ENCODE measurements at regions not wholly inside any gene's neighbourhood (a gene's known extent, or its start where the extent isn't known, plus 50 kb on each side); places are given as distances from the start of the nearest gene placed in this dataset.

DNA sequence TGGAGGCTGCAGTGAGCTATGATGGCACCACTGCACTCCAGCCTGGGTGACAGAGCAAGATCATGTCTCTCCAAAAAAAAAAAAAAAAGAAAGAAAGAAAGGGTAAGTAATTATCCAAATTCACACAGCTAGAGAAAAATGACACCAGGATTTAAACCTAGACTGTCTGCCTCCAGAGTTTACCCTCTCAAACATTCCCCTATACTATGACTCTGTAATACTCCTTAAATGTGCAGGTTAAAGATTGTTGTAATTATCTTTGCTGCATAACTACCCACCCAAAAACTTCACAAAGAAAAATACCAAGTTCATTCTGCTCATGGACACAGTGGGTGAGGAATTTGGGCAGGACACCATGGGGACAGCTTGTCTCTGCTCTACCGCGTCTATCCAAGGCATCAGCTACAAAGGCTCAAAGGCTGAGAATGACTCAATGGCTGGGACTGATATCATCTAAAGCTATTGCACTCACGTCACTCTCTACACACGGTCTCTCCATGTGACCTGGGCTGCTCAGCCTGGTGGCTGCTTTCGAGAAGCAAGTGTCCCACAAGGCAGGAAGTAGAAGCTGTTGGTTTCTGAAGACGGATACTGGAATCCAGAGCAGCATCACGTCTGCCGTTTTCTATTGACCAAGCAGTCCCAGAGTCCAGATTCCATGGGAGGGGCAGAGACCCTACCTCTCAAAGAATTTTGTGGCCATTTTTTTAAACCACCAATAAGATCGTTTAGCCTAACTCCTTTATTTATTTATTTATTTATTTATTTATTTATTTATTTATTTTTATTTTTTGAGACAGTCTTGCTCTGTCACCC is 185.7 kb upstream of the AUTS2 start:
- H3K36me3 ChIP-seq, result no peaks in the 10 kb centered on the region
- TF ChIP-seq, protein P1, sequence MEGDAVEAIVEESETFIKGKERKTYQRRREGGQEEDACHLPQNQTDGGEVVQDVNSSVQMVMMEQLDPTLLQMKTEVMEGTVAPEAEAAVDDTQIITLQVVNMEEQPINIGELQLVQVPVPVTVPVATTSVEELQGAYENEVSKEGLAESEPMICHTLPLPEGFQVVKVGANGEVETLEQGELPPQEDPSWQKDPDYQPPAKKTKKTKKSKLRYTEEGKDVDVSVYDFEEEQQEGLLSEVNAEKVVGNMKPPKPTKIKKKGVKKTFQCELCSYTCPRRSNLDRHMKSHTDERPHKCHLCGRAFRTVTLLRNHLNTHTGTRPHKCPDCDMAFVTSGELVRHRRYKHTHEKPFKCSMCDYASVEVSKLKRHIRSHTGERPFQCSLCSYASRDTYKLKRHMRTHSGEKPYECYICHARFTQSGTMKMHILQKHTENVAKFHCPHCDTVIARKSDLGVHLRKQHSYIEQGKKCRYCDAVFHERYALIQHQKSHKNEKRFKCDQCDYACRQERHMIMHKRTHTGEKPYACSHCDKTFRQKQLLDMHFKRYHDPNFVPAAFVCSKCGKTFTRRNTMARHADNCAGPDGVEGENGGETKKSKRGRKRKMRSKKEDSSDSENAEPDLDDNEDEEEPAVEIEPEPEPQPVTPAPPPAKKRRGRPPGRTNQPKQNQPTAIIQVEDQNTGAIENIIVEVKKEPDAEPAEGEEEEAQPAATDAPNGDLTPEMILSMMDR (IDR thresholded peaks at IDR 0.05), result no peak
- H3K4me1 ChIP-seq, result no peaks in the 10 kb centered on the region
- intact Hi-C loops (cut with DNase I), result no loop called here
- no peaks in the 10 kb centered on the region for H3K9me3 ChIP-seq
- H3K27me3 ChIP-seq, result no peaks in the 10 kb centered on the region
- no peak overlapping the region for H3K4me3 ChIP-seq
- H3K9ac ChIP-seq (ENCODE audit: low read depth in 2 of 2, low read length in 2 of 2), result no peak overlapping the region
- H3K27ac ChIP-seq, result no peak overlapping the region
- no peak for DNase-seq

DNA sequence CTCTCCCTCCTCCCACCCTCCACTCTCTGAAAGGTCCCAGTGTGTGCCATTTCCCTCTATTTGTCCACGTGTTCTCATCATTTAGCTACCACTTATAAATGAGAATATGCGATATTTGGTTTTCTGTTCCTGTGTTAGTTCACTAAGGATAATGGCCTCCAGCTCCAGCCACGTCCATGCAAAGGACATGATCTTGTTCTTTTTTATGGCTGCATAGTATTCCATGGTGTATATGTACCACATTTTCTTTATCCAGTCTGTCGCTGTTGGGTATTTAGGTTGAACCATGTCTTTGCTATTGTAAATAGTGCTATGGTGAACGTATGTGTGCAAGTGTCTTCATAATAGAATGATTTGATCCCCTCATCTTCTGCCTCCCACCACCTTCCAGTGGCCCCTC is 183.7 kb upstream of the AUTS2 start:
- TF ChIP-seq, protein P1 (IDR thresholded peaks at IDR 0.05), result no peak
- intact Hi-C loops (cut with DNase I), result no loop called here
- Histone ChIP-seq H3K36me3 (no peaks in the 10 kb centered on the region), H3K27ac (no peak overlapping the region), H3K9me3 (no peaks in the 10 kb centered on the region), H3K27me3 (no peaks in the 10 kb centered on the region), H3K4me3 (no peak overlapping the region), H3K9ac (ENCODE audit: low read depth in 2 of 2, low read length in 2 of 2) (no peak overlapping the region), H3K4me1 (no peaks in the 10 kb centered on the region)
- no peak for DNase-seq

DNA sequence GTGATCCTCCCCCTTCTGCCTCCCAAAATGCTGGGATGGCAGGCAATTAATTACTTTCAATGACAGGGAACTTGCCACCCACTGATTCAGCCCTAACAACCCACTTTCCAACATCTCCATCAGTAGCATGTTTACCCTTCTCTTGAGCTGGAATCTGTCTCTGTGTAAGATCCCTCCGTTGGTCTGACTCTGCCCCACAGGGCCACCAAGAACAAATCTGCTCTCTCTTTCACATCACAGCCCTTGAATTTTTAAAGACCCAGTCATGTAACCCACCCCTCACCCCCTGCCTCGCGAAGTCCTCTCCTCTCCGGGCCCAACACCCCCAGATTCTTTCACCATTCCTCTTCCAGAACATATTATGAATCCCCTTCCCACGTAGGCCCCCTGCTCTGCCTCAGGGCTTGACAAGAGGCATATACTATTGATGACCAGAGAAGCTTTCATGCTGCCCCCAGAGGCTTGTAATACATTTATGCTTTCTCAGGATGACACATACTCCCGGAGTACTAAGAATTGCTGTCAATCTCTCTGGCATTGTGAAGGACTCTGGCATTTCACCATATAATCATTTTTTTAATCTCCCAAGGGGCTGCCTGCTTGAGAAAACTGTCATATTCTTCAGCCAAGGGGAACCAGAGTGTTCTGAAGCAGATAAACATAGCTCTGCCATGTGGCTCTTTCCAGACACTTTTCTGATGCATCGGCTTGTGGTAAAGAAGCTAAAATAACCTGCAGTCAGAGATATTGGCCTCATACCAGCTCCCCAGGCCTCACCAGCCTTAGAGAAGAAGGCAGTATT is 179.2 kb upstream of the AUTS2 start:
- Histone ChIP-seq H3K36me3 (no peaks in the 10 kb centered on the region), H3K27me3 (no peaks in the 10 kb centered on the region), H3K27ac (no peak overlapping the region), H3K4me3 (no peak overlapping the region), H3K9me3 (no peaks in the 10 kb centered on the region), H3K9ac (ENCODE audit: low read depth in 2 of 2, low read length in 2 of 2) (no peak overlapping the region), H3K4me1 (no peaks in the 10 kb centered on the region)
- TF ChIP-seq, protein P1 (IDR thresholded peaks at IDR 0.05), result no peak
- DNase-seq, result no peak
- intact Hi-C loops (cut with DNase I), result no loop called here

DNA sequence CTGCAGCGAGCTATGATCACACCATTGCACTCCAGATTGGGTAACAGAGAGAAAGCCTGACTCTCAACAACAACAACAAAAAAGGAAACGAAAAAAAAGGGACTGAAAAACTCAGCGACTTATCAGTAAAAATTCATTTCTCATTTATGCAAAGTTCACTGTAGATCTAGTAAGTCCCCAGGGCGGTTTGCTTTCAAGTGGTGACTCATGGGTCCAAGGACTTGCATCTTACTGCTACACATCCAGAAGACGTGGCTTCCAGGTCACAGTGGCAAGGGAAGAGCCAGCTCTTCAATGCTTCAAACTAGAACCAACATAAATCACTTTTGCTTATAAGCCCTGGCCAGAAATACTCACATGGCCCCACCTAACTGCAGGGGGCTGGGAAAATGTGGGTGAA is 178.3 kb upstream of the AUTS2 start:
- Histone ChIP-seq H3K27ac (no peak overlapping the region), H3K4me3 (no peak overlapping the region), H3K9ac (ENCODE audit: low read depth in 2 of 2, low read length in 2 of 2) (no peak overlapping the region), H3K9me3 (no peaks in the 10 kb centered on the region), H3K27me3 (no peaks in the 10 kb centered on the region), H3K36me3 (no peaks in the 10 kb centered on the region), H3K4me1 (no peaks in the 10 kb centered on the region)
- intact Hi-C loops (cut with DNase I), result no loop called here
- TF ChIP-seq, protein P1 (IDR thresholded peaks at IDR 0.05), result no peak
- DNase-seq, result no peak

DNA sequence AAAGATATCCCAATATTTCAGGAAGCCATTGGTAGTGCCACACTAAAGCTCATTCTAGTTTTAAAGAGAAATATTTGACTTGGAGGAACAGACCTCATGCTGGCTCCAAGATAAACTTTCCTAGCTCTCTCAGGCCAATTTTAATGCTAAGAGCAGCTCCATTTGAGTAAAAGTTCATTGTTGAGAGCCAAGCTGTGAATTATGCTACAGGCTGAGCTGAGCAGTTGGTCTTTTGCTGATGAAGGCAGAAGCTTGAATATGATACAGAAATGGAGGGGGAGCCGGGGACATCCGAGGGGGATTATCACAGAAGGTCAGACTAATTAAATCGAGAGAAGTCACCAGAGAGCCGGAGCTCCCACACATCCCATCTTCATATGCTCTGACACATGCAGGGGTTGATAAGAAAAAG is 175.7 kb upstream of the AUTS2 start:
- H3K27ac ChIP-seq, result no peak overlapping the region
- H3K9me3 ChIP-seq, result no peaks in the 10 kb centered on the region
- H3K4me3 ChIP-seq, result no peak overlapping the region
- H3K27me3 ChIP-seq, result no peaks in the 10 kb centered on the region
- H3K4me1 ChIP-seq, result no peaks in the 10 kb centered on the region
- intact Hi-C loops (cut with DNase I), result no loop called here
- no peak for DNase-seq
- H3K36me3 ChIP-seq, result no peaks in the 10 kb centered on the region
- H3K9ac ChIP-seq (ENCODE audit: low read depth in 2 of 2, low read length in 2 of 2), result no peak overlapping the region
- TF ChIP-seq, protein P1 (IDR thresholded peaks at IDR 0.05), result no peak

Data from colonic mucosa (tissue), 4 donors.